ENCODE measurements at regions not wholly inside any gene's neighbourhood (a gene's known extent, or its start where the extent isn't known, plus 50 kb on each side); places are given as distances from the start of the nearest gene placed in this dataset.

DNA sequence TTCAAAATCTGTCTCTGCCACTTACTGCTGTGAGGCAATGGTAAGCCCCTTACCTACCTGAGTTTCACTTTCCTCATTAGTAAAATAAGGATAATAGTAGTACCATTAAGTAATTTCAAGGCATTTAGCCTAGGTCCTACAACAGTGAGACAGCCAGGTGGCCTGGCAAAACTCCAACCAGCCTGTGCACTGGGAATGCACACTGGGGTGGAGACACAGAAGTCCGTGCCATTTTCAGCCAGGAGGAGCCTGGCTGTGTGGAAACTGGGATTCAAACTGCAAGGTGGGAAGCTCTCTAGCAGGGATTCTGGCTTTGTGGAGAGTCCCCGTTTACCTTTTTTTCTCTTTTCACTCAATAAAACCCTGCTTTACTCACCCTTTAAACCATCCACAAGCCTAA lies 630.4 kb downstream of the PRELID2 start:
- TF ChIP-seq, protein P1, sequence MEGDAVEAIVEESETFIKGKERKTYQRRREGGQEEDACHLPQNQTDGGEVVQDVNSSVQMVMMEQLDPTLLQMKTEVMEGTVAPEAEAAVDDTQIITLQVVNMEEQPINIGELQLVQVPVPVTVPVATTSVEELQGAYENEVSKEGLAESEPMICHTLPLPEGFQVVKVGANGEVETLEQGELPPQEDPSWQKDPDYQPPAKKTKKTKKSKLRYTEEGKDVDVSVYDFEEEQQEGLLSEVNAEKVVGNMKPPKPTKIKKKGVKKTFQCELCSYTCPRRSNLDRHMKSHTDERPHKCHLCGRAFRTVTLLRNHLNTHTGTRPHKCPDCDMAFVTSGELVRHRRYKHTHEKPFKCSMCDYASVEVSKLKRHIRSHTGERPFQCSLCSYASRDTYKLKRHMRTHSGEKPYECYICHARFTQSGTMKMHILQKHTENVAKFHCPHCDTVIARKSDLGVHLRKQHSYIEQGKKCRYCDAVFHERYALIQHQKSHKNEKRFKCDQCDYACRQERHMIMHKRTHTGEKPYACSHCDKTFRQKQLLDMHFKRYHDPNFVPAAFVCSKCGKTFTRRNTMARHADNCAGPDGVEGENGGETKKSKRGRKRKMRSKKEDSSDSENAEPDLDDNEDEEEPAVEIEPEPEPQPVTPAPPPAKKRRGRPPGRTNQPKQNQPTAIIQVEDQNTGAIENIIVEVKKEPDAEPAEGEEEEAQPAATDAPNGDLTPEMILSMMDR (conservative IDR thresholded peaks at IDR 0.05), result no peak
- TF ChIP-seq EZH2 (IDR thresholded peaks at IDR 0.05; ENCODE audit: low read depth), result no peak
